H1 (cell line): ENCODE measurements at regions not wholly inside any gene's neighbourhood (a gene's known extent, or its start where the extent isn't known, plus 50 kb on each side); places are given as distances from the start of the nearest gene placed in this dataset.

Source experiments
- CEBPB ChIP-seq: IDR thresholded peaks from 2 replicates; pipeline ENCODE4 v1.6.1; 2012; ENCODE audit warnings: low read depth, low read length
- EZH2 ChIP-seq: fragments of 200-600 bp; sonication (generic); IDR thresholded peaks from 2 replicates; pipeline ENCODE4 v1.7.1; 2012; ENCODE audit warnings: low read depth, mild to moderate bottlenecking, moderate library complexity, low read length, inconsistent platforms; ENCODE audit not compliant: severe bottlenecking
- JUND ChIP-seq: IDR thresholded peaks from 2 replicates; pipeline ENCODE4 v1.6.1; 2011; ENCODE audit warnings: mild to moderate bottlenecking, improper control_type of control experiment, low read length
- PHF8 ChIP-seq: fragments of 200-600 bp; sonication (generic); conservative IDR thresholded peaks from 2 replicates; pipeline ENCODE4 v1.7.1; 2012; ENCODE audit warnings: low read depth, mild to moderate bottlenecking, inconsistent platforms, low read length, moderate library complexity
- POLR2A ChIP-seq, 2 experiments: IDR thresholded peaks; 1 replicate in 1 of 2; 2 replicates in 1 of 2; pipeline ENCODE4 v1.6.1; 2011; ENCODE audit warnings: low read depth in 2 of 2, low read length in 2 of 2, mild to moderate bottlenecking in 2 of 2; ENCODE audit errors: control extremely low read depth in 1 of 2
- SP1 ChIP-seq: IDR thresholded peaks from 2 replicates; pipeline ENCODE4 v1.6.1; 2011; ENCODE audit warnings: low read depth, low read length
- SUZ12 ChIP-seq: fragments of 200-600 bp; sonication (generic); IDR thresholded peaks from 2 replicates; pipeline ENCODE4 v1.6.1; 2012; ENCODE audit warnings: mild to moderate bottlenecking, inconsistent platforms, low read length, moderate library complexity, mixed read lengths
- TAF1 ChIP-seq: IDR thresholded peaks from 2 replicates; pipeline ENCODE4 v1.6.1; 2011; ENCODE audit warnings: mild to moderate bottlenecking, low read depth, low read length
- TEAD4 ChIP-seq: IDR thresholded peaks from 2 replicates; pipeline ENCODE4 v1.6.1; 2012; ENCODE audit warnings: low read depth, low read length, inconsistent platforms, mixed read lengths
- TF ChIP-seq, protein P1 (sequence below), 3 experiments: IDR thresholded peaks; 1 replicate in 2 of 3; 2 replicates in 1 of 3; pipeline versions ENCODE4 v1.5.1 to v1.6.1; 2011; ENCODE audit warnings: low read length in 3 of 3, mild to moderate bottlenecking in 3 of 3, inconsistent platforms in 2 of 3, low read depth in 1 of 3, moderate library complexity in 1 of 3; ENCODE audit not compliant: insufficient read depth in 1 of 3; ENCODE audit errors: control extremely low read depth in 1 of 3
- TF ChIP-seq, protein P2 (sequence below): IDR thresholded peaks from 2 replicates; pipeline ENCODE4 v1.6.1; 2011; ENCODE audit warnings: low read length, improper control_type of control experiment
- TF ChIP-seq, protein P3 (sequence below): IDR thresholded peaks from 2 replicates; pipeline ENCODE4 v1.6.1; 2012; ENCODE audit warnings: low read length, inconsistent platforms

DNA sequence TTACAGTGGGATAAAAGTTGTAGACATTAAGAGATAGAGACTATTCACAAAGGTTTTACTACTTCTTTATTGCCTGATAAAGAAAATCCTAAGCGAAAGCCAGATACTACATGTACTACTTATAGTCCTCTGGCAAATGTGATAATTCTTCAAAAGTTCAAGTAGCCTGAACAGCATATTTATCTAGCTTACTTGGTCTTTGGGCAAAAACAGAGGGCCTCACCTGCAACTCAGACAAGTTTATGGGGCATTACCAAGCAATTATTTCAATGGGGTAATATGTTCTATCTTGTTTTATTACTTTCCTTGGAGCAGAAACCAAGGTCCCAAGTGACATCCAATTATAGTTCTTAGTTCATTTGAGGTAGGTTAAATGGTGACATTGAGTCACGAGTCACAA is 390.1 kb upstream of the ARHGEF26 start:
- TF ChIP-seq POLR2A (IDR thresholded peaks at IDR 0.05; ENCODE audit: control extremely low read depth in 1 of 2, low read depth in 2 of 2, low read length in 2 of 2): no peak
- TF ChIP-seq SP1: no peak
- TF ChIP-seq, protein P1, sequence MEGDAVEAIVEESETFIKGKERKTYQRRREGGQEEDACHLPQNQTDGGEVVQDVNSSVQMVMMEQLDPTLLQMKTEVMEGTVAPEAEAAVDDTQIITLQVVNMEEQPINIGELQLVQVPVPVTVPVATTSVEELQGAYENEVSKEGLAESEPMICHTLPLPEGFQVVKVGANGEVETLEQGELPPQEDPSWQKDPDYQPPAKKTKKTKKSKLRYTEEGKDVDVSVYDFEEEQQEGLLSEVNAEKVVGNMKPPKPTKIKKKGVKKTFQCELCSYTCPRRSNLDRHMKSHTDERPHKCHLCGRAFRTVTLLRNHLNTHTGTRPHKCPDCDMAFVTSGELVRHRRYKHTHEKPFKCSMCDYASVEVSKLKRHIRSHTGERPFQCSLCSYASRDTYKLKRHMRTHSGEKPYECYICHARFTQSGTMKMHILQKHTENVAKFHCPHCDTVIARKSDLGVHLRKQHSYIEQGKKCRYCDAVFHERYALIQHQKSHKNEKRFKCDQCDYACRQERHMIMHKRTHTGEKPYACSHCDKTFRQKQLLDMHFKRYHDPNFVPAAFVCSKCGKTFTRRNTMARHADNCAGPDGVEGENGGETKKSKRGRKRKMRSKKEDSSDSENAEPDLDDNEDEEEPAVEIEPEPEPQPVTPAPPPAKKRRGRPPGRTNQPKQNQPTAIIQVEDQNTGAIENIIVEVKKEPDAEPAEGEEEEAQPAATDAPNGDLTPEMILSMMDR (IDR thresholded peaks at IDR 0.05; ENCODE audit: control extremely low read depth in 1 of 3, insufficient read depth in 1 of 3, low read depth in 1 of 3, low read length in 3 of 3): no peak
- TF ChIP-seq TEAD4: no peak
- no peak for TF ChIP-seq PHF8
- TF ChIP-seq SUZ12: no peak
- TF ChIP-seq, protein P2, sequence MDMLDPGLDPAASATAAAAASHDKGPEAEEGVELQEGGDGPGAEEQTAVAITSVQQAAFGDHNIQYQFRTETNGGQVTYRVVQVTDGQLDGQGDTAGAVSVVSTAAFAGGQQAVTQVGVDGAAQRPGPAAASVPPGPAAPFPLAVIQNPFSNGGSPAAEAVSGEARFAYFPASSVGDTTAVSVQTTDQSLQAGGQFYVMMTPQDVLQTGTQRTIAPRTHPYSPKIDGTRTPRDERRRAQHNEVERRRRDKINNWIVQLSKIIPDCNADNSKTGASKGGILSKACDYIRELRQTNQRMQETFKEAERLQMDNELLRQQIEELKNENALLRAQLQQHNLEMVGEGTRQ: no peak
- TF ChIP-seq, protein P3, sequence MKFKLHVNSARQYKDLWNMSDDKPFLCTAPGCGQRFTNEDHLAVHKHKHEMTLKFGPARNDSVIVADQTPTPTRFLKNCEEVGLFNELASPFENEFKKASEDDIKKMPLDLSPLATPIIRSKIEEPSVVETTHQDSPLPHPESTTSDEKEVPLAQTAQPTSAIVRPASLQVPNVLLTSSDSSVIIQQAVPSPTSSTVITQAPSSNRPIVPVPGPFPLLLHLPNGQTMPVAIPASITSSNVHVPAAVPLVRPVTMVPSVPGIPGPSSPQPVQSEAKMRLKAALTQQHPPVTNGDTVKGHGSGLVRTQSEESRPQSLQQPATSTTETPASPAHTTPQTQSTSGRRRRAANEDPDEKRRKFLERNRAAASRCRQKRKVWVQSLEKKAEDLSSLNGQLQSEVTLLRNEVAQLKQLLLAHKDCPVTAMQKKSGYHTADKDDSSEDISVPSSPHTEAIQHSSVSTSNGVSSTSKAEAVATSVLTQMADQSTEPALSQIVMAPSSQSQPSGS: no peak
- TF ChIP-seq TAF1: no peak
- TF ChIP-seq EZH2: no peak
- TF ChIP-seq JUND: no peak
- no peak for TF ChIP-seq CEBPB
